HG02973 (cell line): ENCODE measurements at regions not wholly inside any gene's neighbourhood (a gene's known extent, or its start where the extent isn't known, plus 50 kb on each side); places are given as distances from the start of the nearest gene placed in this dataset.

Source experiments
- ATAC-seq: cut with Tn5 transposase; IDR thresholded peaks from one replicate; pipeline ENCODE4 v1.9.1; 2021; ENCODE audit warnings: moderate library complexity; ENCODE audit not compliant: unreplicated experiment

DNA sequence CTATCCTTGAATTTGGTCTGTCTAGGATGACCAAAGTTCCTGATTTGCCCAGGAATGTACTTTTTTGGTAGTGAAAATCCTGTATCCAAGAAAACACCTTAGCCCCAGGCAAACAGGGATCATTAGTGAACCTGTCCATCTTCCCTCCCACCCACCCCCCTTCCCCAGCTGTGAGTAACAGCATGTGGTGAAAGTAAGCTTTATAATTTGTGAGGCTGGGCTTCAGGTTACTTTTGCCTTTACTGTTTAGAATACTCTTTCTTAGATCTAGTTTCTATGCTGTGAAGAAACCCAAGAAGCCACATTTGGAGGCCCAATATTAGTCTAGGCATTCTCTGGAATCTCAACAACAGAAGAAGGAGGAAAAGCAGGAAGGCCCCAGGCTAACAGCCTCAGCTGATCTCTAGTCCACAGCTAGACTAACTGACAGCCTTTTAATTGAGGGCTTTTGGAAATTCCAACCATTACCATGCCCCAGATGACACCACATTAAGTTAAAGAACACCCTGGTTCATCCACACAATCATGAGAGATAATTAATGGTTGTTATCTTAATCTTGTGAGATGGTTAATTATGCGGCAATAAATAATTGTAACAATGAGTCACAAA, 703.0 kb upstream of the NUDT12 start:
- no peak for ATAC-seq

DNA sequence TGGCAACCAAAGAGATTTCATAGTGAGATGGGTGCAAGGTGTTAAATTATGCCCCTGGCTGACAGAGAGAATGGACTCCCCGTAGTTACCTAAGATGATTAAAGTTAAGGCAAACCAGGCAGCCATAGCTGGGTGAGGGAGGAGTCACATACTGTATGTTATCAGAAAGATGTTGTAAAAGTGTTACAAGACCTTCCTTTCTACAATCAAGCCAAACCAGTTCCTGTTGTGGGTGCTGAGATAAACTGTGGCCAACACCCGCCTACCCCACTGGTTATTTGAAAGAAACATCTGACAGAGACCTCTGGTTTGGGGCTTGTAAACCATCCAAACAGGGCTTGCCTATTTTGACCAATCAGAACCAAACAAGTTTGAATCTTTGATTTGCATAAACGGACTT, 684.7 kb upstream of the NUDT12 start:
- ATAC-seq = no peak

DNA sequence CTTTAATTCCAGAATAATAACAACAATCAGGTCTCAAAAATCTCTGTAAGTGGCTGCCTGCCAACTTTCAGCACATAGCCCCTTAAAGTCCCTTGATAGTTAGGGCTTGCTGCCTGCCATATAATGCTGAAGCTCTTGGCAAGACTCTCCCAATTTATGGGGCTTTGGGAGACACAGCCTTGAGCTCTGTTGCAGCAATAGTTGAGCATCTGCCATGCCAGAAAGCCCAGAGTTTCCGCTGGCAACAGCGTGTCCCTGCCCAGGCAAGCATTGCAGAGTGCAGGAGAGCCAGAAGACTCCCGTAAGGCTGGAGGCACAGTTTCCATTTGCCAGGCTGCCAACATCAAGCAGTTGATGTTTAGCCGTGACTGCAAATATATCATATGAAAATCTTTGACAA, 678.5 kb upstream of the NUDT12 start:
- ATAC-seq = no peak

DNA sequence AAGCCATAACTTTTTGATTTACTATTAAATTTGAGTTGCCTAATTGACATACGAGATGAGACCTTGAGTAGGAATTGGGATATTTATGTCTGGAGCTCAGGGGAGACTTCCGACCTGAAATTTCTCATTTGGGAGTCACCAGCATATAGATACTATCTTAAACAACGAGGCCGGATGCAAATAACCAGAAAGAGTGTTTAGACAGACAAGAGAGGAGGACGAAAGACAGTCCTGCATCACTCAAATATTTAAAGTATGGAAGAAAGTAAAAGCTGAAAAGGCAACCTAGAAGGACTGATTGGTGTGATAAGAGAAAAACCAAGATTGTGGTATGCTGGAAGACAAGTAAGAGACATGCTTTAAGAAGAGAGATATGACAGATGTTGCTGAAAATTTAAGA, 675.0 kb upstream of the NUDT12 start:
- no peak for ATAC-seq

DNA sequence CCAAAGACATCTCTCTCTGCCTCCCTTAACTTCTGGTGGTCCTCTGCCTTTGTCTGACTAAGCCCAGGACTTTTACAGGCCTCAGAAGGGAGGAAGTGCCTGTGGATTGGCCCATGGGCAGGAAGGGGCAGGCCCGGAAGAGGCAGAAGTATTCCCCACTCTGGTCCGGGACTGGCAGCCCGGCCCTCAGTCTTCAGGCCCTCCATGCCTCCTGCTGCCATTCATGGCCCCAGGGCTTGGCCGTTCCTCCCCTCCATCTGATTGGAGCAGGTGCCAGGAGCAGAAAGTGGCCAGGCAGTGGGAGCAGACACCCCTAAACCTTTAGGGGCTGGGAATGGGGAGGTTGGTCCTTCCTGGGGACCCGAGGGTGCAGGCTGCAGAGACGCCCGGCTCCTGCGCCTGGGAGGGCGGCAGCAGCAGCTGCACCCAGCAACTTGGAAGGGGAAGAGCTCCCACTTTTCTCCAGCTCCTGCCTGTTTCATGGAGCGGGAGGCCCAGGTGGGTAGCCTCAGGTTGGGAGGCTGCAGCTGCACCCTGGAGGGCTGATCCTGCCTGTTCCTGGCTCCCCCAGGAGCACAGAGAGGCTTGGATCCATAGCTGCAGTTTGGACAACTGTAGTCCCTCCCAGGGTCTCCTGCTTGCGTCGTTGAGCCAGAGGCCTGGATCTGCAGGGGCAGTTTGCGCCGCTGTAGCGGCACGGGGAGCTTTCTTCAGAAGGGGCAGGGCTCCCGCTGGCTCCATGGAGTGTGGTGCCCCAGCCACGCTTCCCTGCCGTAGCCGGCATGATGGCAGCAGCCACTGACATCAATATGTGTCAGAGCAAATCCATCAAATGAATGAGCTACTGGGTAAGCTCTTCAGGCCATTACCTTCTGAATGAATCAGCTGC, 661.5 kb upstream of the NUDT12 start:
- ATAC-seq = no peak

DNA sequence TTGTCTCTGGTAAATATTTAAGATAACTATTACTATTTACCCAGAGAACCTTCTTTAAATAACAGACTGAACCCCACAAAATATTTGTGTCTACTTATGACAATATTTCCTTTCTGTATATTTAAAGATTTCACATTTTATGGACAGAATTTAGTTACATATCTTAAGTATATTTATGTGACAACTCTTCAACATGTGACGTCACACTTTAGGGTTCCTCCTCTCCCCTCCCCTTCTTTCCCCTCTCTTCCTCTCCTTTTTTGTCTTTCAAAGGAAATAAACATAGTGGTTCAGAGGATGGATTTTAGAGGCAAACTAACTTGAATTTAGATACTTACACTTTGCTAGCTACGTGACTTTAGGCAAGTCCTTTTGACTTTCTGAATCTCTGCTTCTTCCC, 655.6 kb upstream of the NUDT12 start:
- ATAC-seq = no peak

DNA sequence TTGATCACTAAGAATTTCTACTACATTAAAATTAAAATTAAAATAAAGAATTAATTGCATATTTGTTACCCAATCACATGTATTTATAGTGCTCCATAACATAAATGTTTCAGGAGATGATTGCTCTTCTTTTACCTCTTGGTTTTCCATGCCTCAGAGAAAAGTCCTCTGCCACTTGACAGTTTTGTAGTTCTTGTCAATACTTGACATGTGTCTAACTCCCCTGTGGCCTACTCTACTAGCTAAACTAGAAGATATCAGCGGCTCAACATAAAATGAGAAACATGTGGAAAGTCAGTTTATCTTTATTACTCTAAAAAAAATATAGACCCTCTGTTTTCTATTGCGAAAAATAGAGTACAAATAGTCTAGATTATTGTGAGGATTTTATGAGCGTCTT, 650.6 kb upstream of the NUDT12 start:
- no peak for ATAC-seq

DNA sequence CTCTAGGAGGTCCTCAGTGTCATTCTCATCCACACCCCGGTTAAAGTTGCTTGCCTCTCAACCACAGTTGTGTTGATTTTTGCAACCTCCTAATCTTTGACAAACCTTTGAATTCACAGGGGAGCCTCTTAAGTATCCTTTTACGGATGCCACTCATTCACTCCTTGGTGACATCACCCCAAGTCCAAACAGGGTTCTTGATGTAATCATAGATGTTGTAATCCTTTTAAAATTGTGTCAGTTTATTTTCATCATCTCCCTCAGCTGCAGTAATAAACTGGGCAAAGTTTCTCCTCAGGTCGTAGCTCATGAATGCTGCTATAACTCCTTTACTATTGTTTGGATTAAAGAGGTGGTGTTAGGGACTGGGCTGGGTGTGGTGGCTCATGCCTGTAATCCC, 637.2 kb upstream of the NUDT12 start:
- no peak for ATAC-seq

DNA sequence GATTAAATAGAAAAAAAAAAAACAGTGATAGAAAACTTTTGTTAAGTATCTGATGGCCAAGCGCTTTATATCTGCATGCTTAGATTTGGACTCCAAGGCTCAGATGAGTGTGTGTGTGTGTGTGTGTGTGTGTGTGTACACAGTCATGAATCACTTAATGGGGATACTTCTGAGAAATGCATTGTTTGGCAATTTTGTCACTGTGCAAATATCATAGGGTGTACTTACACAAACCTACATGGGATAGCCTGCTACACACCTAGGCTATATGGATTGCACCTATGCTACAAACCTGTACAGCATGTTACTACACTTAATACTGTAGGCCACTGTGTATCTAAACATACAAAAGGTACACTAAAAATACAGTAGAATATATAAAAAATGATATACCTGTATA, 635.6 kb upstream of the NUDT12 start:
- no peak for ATAC-seq

DNA sequence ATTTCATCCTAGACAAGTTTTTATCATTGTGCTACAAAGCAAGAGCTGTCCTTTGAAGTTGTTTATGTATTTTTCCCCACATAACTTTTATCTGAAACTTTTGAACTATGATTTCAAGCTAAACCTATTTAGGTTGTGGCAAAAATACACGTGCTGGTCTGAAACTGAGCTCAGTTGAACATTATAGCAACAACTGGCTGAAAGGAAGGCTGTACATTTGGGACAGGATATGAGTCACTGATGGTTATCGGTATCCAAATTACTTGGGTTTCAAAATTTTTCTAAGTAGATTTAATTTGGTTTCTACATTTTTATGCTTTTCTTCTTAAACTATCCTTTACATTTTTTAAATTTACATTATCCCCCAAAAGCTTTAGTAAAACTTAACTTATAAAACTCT, 627.3 kb upstream of the NUDT12 start:
- no peak for ATAC-seq

DNA sequence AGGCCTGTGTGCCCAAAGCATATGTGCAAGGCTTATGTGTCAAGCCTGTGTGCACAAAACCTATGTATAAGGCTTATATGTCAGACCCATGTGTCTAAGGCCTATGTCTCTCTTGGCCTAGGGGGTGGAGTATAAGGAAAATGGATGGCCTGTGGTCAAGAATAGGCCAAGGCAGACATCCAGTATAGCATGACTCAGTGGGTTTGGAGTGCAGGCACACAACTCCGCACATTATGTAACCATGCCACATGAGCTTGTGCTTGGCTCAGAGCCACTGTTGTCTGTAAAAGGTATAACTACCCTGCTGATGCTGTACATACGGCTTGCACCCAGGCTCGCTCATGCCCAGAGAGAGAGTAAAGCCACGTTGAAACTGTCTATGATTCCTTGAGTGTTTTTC, 626.4 kb upstream of the NUDT12 start:
- no peak for ATAC-seq

DNA sequence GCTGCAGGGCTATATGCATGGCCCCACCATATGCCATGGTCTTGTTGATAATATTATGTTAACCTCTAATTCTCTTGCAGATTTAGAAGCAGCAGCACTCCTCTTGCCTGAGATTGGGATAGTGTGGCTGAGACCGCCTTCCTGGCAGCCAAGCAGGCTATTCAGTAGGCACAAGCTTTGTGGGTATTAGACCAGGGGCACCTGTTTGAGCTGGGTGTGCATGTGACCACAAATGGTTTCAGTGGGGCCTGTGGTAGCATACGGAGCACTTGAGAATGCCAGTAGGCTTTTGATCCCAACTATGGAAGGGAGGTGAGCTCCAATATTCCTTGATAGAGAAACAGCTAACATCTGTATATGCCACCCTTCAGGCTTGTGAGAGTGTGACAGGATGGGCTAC, 625.1 kb upstream of the NUDT12 start:
- no peak for ATAC-seq

DNA sequence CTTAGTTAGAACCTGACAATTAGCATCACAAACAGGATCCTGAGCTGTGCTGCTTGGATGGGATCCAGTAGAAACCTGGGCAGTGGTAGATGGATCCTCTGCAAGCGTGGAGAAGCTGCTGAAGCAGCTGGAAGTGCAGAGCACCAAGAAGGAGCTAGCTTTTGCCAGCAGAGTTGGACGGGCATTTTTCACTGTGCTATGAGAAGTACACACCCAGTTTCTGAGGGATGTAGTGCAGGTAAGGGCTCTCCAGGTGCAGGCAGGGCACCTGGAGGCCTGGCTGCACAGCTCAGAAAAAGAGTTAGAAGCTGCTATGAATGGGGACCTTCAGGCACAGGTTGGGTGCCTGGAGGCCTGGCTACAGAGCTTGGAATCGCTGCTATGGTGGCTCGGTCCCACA, 623.9 kb upstream of the NUDT12 start:
- ATAC-seq = no peak

DNA sequence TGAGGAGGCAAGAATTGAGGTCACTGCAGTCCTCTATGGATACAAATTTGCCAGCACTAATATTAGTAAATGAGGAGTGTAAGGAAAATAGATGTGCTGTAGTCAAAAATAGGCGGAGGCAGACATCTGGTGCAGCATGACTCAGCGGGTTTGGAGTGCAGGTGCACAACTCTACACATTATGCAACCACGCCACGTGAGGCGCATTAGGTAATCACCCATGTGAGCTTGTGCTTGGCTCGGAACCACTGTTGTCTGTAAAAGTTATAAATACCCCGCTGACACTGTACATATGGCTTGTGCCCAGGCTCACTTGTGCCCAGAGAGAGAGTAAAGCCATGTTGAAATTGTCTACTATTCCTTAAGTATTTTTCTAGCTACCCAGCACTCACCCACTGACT, 623.5 kb upstream of the NUDT12 start:
- ATAC-seq = no peak

DNA sequence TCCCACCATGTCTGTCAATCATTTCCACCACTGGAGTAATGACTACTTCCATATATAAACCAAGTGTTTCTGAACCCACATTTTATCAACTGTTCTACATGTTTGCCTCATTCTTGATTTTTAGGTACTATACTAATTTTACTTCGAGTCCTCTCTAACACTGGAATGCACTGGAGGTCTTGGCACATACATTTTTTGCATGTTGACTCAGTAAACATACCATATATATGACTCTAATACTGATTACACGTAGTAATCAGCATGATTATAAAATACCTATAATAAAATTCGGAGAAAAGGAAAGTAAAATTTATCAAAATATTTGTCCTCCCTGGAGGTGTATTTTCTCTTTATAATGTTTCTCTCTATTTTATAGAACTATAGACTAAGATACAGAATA, 621.7 kb upstream of the NUDT12 start:
- no peak for ATAC-seq

DNA sequence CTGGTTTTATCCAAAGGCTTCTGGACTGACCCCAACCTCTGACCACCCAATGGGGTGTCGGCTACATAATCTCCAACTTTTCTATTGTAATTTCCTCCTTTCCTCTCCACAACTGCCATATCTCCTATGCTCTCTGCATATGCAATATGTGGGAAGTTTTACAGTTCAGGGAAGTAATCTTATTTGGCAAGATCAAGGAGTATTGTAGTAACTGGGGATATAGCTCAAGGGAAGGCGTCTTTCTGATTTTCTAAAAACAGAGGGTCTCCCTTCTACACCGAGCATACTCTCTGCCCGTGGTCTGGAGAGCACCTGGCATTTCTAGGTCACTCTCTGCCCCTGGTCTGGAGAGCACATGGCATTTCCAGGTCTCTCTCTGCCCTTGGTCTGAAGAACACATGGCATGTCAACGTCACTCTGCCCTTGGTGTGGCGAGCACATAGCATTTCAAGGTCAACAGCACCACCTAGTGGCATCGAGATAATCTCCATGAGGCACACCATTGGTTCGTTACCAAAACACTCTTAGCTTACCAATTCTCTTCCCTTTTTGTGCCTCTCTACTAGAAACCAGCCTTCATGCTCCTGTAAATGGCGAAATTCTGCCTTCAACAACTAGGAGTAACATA, 616.4 kb upstream of the NUDT12 start:
- no peak for ATAC-seq

DNA sequence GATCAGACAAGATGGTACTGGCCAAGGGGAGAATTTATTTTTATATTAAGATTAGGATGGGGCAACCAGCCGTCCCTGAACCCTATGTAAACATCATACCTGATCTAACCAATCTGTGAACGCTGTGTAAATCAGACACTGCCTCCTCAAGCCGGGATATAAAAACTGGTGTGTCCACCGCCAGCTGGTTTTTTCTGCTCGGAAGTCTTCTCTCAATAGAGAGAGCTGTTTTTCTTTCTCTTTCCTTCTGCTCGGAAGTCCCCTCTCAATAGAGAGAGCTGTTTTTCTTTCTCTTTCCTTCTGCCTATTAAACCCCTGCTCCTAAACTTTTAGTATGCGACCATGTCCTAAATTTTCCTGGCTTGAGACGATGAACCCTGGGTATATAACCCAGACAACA, 615.5 kb upstream of the NUDT12 start:
- no peak for ATAC-seq

DNA sequence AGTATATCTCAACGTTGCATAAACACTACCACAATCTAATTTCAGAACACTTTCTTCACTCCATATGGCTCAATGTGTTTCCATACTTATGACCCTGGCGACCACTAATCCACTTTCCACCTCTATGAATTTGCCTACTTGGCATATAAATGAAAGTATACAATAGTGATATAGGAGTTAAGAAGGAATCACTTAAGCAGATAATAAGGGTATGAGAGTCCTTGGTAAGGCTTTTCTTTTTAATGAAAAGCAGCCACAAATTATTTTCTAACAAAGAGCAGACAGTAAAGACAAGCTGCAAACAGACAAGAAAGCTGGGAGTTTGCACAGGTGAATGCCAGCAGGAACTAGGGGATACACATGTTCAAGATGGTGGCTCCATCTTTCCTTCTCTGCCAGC, 615.1 kb upstream of the NUDT12 start:
- ATAC-seq = no peak

DNA sequence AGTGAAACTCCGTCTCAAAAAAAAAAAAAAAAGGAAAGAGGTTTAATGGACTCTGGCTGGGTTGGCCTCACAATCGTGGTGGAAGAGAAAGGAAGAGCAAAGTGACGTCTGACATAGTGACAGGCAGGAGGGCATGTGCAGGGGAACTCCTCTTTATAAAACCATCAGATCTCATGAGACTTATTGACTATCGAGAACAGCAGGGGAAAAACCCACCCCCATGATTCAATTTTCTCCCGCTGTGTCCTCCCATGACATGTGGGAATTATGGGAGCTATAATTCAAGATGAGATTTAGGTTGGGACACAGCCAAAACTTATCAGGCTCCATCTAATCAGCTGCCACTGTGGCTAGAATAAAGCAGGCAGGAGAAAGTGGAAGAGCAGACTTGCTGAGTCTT, 610.4 kb upstream of the NUDT12 start:
- ATAC-seq = no peak

DNA sequence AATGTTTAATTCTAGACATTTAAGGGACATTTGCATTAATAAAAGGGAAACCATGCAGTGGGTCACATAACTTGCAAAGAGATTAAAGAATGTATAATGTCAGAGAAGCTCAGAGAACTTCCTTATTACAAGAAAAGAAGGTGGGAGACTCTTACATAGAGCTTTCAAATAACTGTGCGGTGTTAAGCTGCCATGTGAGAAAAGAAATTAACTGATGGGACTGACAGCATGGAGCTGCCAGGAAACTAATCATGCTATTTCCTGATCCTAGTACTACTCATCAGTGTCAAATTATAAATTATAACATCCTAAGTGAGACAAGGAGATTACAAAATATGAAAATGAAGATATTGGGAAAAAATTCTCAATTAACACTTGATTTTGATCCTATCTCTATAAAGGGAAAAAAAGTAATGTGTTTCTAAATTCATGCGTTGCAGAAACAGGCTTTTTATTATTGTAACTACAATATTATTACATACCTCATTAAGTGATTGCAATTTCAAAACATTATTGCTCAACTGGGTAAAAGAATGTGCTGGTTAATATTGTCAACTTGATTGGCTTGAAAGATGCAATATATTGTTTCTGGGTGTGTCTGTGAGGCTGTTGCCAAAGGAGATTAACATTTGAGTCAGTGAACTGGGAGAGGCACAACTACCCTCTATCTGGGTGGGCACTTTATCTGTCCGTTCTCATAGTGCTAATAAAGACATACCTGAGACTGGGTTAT, 609.5 kb upstream of the NUDT12 start:
- no peak for ATAC-seq

DNA sequence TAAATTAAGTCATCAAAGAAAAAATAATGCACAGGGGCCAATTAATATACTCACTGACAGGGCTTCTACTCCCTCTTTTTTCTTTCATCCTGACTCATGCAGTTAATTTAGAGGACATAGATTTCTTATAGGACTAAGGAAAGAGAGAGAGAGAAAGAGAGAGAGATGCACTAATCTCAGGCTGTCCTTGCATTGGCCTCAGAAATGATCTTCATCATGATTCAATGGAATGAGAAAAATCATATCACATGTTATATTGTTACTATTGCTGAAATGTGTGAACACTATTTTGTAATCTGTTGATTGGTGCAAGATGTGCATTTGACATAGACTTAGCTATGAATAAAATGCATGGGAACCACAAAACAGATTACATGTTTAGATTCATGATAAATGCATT, 608.3 kb upstream of the NUDT12 start:
- no peak for ATAC-seq

DNA sequence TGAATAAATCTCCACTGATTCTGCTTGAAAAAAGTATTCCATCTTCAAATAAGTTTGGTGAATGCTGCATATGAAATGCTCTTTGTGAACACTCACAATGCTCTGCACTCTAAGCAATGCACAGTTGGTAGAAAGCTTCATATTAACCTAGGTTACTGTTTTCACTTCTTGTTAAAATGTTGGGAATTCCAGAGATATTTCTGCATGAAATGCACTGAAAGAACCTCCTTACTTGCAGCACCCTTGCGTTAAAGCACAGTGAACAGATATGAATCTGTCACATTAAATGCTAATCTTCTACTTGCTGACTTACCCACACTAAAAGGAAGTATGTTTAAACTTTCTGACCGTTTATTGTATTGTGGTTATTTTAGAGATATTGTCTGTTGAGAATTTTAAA, 584.1 kb upstream of the NUDT12 start:
- no peak for ATAC-seq
